ENCODE measurements at regions not wholly inside any gene's neighbourhood (a gene's known extent, or its start where the extent isn't known, plus 50 kb on each side); places are given as distances from the start of the nearest gene placed in this dataset.
A peak's percentile ranks its signal among the peaks of the same experiment; 100 is the strongest.
"Not testable (repeated sequence)": the region's sequence is repeated elsewhere in the genome, so short reads cannot be mapped to it uniquely, and the experiment has no call there.

- Histone ChIP-seq H3K27ac (peak overlapping the region in 1 of 4 donors; percentile 22), H3K4me1 (no peaks in the 10 kb centered on the region), H3K27me3 (peaks cover 0 to 25% (median 0%) of the 10 kb centered on the region in 3 donors), H3K36me3 (no peaks in the 10 kb centered on the region), H3K9me3 (no peaks in the 10 kb centered on the region), H3K4me3 (no peak overlapping the region)
- in situ Hi-C loops (cut with MboI; ENCODE audit: low sequenced_read_pairs in 4 of 4): no loop called here
- ATAC-seq (no peak), DNase-seq (no peak)
- no peak for TF ChIP-seq POLR2A (IDR thresholded peaks at IDR 0.05)
- TF ChIP-seq CTCF (IDR thresholded peaks at IDR 0.05 in 4 of 5, conservative IDR thresholded peaks at IDR 0.05 in 1 of 5): no peak
- intact Hi-C loops (cut with DNase I; ENCODE audit: low total_unique reads): no loop called here
Observed at GRCh38 chr11:69949327-69949726, 128.8 kb upstream of the ANO1 start.

GRCh38 chr11:69950120-69950519 lies 128.0 kb upstream of the ANO1 start:
- no peak for ATAC-seq
- in situ Hi-C loops (cut with MboI; ENCODE audit: low sequenced_read_pairs in 4 of 4) (no loop called here), intact Hi-C loops (cut with DNase I; ENCODE audit: low total_unique reads) (no loop called here)
- H3K27me3 ChIP-seq: peaks cover 0 to 19% (median 0%) of the 10 kb centered on the region in 3 donors
- TF ChIP-seq CTCF (IDR thresholded peaks at IDR 0.05 in 4 of 5, conservative IDR thresholded peaks at IDR 0.05 in 1 of 5) (peak in 1 of 5 experiments; percentile 19), POLR2A (IDR thresholded peaks at IDR 0.05) (no peak)
- no peak for DNase-seq
- H3K27ac ChIP-seq: no peak overlapping the region
- H3K4me1 ChIP-seq: no peaks in the 10 kb centered on the region
- H3K36me3 ChIP-seq: no peaks in the 10 kb centered on the region
- no peaks in the 10 kb centered on the region for H3K9me3 ChIP-seq
- no peak overlapping the region for H3K4me3 ChIP-seq

- intact Hi-C loops (cut with DNase I; ENCODE audit: low total_unique reads): no loop called here
- no peak for ATAC-seq
- Histone ChIP-seq H3K36me3 (no peaks in the 10 kb centered on the region), H3K4me1 (no peaks in the 10 kb centered on the region), H3K27me3 (peaks cover 0 to 19% (median 0%) of the 10 kb centered on the region in 3 donors), H3K9me3 (no peaks in the 10 kb centered on the region), H3K4me3 (no peak overlapping the region), H3K27ac (no peak overlapping the region)
- in situ Hi-C loops (cut with MboI; ENCODE audit: low sequenced_read_pairs in 4 of 4): no loop called here
- DNase-seq: no peak
- no peak for TF ChIP-seq POLR2A (IDR thresholded peaks at IDR 0.05)
- no peak for TF ChIP-seq CTCF (IDR thresholded peaks at IDR 0.05 in 4 of 5, conservative IDR thresholded peaks at IDR 0.05 in 1 of 5)
Observed at GRCh38 chr11:69950621-69951020, 127.5 kb upstream of the ANO1 start.

GRCh38 chr11:69951821-69952220 lies 126.3 kb upstream of the ANO1 start:
- intact Hi-C loops (cut with DNase I; ENCODE audit: low total_unique reads): no loop called here
- Histone ChIP-seq H3K4me3 (no peak overlapping the region), H3K4me1 (no peaks in the 10 kb centered on the region), H3K27me3 (peaks cover 3 to 19% (median 4%) of the 10 kb centered on the region in 3 donors), H3K27ac (no peak overlapping the region), H3K9me3 (no peaks in the 10 kb centered on the region), H3K36me3 (no peaks in the 10 kb centered on the region)
- DNase-seq (no peak), ATAC-seq (no peak)
- TF ChIP-seq CTCF (IDR thresholded peaks at IDR 0.05 in 4 of 5, conservative IDR thresholded peaks at IDR 0.05 in 1 of 5) (no peak), POLR2A (IDR thresholded peaks at IDR 0.05) (no peak)
- in situ Hi-C loops (cut with MboI; ENCODE audit: low sequenced_read_pairs in 4 of 4): no loop called here

GRCh38 chr11:69952229-69952975 lies 125.7 kb upstream of the ANO1 start:
- H3K36me3 ChIP-seq; ATAC-seq; intact Hi-C loops (cut with DNase I; ENCODE audit: low total_unique reads); H3K9me3 ChIP-seq; H3K4me3 ChIP-seq; H3K27ac ChIP-seq; DNase-seq; in situ Hi-C loops (cut with MboI; ENCODE audit: low sequenced_read_pairs in 4 of 4); H3K4me1 ChIP-seq: not testable (repeated sequence)
- H3K27me3 ChIP-seq: peaks cover 4 to 19% (median 6%) of the 10 kb centered on the region in 3 donors
